ENCODE measurements at regions not wholly inside any gene's neighbourhood (a gene's known extent, or its start where the extent isn't known, plus 50 kb on each side); places are given as distances from the start of the nearest gene placed in this dataset.

- DNase-seq (ENCODE audit: low read depth) = no peak
- Histone ChIP-seq H3K36me3 (ENCODE audit: control insufficient read depth, insufficient read depth, low read length) (no peaks in the 10 kb centered on the region), H3K4me3 (ENCODE audit: low read depth, low read length) (no peak overlapping the region), H3K27me3 (ENCODE audit: control insufficient read depth, insufficient read depth, low read length) (no peaks in the 10 kb centered on the region)
- CTCF ChIA-PET = interaction anchor here (1.1 kb wide), 1 partner anchor 7 kb away, joined by 3 read pairs; no protein-coding TSS in a partner anchor
- no peak for TF ChIP-seq CTCF (IDR thresholded peaks at IDR 0.05; ENCODE audit: insufficient read depth, low read depth, low read length)
- POLR2A ChIA-PET = no interaction called here
Measured at GRCh38 chr3:86162521-86162920, 828.4 kb downstream of the VGLL3 start.

- DNase-seq (ENCODE audit: low read depth) = no peak
- no peak for TF ChIP-seq CTCF (IDR thresholded peaks at IDR 0.05; ENCODE audit: insufficient read depth, low read depth, low read length)
- Histone ChIP-seq H3K27me3 (ENCODE audit: control insufficient read depth, insufficient read depth, low read length) (no peaks in the 10 kb centered on the region), H3K36me3 (ENCODE audit: control insufficient read depth, insufficient read depth, low read length) (no peaks in the 10 kb centered on the region), H3K4me3 (ENCODE audit: low read depth, low read length) (no peak overlapping the region)
- CTCF ChIA-PET = interaction anchor here (1.1 kb wide), 1 partner anchor 8 kb away, joined by 3 read pairs; no protein-coding TSS in a partner anchor
- POLR2A ChIA-PET = no interaction called here
Measured at GRCh38 chr3:86161493-86161892, 829.5 kb downstream of the VGLL3 start.

GRCh38 chr3:86152620-86153019 is 838.3 kb downstream of the VGLL3 start:
- CTCF ChIA-PET = no interaction called here
- DNase-seq (ENCODE audit: low read depth) = no peak
- no peak for TF ChIP-seq CTCF (IDR thresholded peaks at IDR 0.05; ENCODE audit: insufficient read depth, low read depth, low read length)

GRCh38 chr3:86149054-86149453 is 841.9 kb downstream of the VGLL3 start:
- no peak for DNase-seq (ENCODE audit: low read depth)
- H3K27me3 ChIP-seq (ENCODE audit: control insufficient read depth, insufficient read depth, low read length) = no peaks in the 10 kb centered on the region
- POLR2A ChIA-PET = no interaction called here
- CTCF ChIA-PET = interaction anchor here (0.6 kb wide), 1 partner anchor 24 kb away, joined by 3 read pairs; no protein-coding TSS in a partner anchor
- no peak overlapping the region for H3K4me3 ChIP-seq (ENCODE audit: low read depth, low read length)
- H3K36me3 ChIP-seq (ENCODE audit: control insufficient read depth, insufficient read depth, low read length) = no peaks in the 10 kb centered on the region
- TF ChIP-seq CTCF (IDR thresholded peaks at IDR 0.05; ENCODE audit: insufficient read depth, low read depth, low read length) = no peak

More at GRCh38 chr3:86152620-86153019, 838.3 kb downstream of the VGLL3 start:
- POLR2A ChIA-PET = no interaction called here
- Histone ChIP-seq H3K27me3 (ENCODE audit: control insufficient read depth, insufficient read depth, low read length) (no peaks in the 10 kb centered on the region), H3K36me3 (ENCODE audit: control insufficient read depth, insufficient read depth, low read length) (no peaks in the 10 kb centered on the region), H3K4me3 (ENCODE audit: low read depth, low read length) (no peak overlapping the region)

- CTCF ChIA-PET = no interaction called here
- H3K4me3 ChIP-seq (ENCODE audit: low read depth, low read length) = no peak overlapping the region
- no peaks in the 10 kb centered on the region for H3K27me3 ChIP-seq (ENCODE audit: control insufficient read depth, insufficient read depth, low read length)
- no peaks in the 10 kb centered on the region for H3K36me3 ChIP-seq (ENCODE audit: control insufficient read depth, insufficient read depth, low read length)
- POLR2A ChIA-PET = no interaction called here
- DNase-seq (ENCODE audit: low read depth) = no peak
- TF ChIP-seq CTCF (IDR thresholded peaks at IDR 0.05; ENCODE audit: insufficient read depth, low read depth, low read length) = no peak
Measured at GRCh38 chr3:86147119-86147518, 843.8 kb downstream of the VGLL3 start.
